ENCODE measurements at regions not wholly inside any gene's neighbourhood (a gene's known extent, or its start where the extent isn't known, plus 50 kb on each side); places are given as distances from the start of the nearest gene placed in this dataset.

DNA sequence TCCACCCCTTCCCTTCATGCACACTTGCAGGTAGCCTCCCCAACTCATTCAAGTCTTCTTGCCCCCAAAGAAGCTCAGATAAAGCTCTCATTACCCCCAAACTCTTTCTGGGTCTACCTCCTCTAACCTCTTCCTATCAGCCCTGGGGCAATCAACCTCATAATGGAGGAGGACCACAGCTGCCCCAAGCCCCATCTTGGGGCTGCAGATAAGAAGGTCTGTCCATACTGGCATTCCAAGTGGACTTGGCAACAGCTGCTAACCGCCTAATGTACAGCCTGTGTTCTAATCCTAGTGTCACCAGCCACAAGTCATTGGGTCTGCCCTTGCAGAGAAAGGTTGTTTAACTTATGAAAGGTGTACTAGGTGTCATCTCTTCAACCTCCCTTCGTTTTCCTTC lies 107.4 kb upstream of the ADGRF1 start:
- no peak for DNase-seq

DNA sequence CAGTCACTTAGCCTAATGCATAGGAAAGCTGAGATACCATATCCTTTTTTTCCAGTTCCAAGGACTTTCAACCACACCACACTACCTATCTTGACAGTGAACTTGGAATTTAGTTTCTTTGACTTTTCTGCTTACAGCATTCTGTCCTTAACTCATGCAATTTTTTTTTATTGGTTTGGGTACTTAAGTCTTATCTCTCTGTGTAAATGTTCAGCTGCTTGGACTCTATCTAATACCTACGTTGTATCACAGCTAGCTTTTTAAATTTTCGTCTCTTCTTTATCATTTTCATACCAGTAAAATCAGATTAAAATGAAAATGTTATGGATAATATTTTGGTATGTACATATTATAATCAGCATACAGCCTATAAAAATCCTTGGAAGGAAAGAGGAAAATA lies 106.9 kb upstream of the ADGRF1 start:
- DNase-seq, result no peak

DNA sequence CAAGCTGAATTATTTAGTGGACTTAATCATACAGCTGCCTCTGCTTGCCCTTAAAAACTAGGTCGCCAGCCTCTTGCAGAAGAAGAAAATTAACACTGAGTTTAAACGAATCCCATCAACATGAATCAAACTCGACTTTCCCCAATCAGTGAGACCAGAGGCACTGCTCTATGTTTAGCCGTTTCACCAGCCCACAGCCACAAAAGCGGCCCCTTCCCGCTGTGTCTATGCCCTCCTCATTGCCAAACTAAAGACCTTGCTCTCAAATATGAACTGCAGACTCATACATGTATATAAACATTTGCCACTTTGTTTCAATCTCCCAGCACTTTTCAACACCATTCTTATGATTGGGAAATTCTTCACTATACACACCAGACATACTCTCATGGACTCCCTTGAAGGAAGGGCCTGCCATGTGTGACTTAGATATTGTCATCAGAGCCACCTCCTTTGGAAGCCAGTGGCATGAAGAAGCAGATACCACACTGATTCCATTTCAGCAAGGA lies 105.8 kb upstream of the ADGRF1 start:
- DNase-seq, result no peak

DNA sequence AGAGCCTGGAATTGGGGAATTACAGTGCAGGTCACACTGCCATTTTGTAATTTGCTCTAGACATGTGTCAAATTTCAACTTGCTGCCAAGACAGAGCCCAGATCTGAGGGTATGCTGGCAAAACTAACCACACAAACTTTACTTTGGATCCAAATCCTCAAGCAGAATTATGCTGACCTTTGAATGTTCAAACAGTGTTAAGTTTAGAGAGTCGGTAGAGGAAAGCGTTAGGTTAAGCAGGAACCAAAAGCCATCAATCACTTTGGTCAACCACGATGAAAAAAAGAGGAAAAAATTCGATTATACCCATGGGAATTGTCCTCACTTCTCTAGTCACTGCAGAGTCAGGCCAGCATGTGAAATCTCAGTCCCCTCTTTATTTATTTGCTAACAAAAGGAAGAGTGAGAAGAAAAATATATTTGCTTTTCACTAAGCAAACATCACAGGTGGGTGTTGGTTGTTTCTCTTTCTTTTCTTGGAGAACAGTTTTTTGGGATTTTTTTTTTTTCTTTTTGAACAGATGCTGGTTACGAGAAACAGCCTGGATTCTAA lies 105.1 kb upstream of the ADGRF1 start:
- DNase-seq, result no peak

DNA sequence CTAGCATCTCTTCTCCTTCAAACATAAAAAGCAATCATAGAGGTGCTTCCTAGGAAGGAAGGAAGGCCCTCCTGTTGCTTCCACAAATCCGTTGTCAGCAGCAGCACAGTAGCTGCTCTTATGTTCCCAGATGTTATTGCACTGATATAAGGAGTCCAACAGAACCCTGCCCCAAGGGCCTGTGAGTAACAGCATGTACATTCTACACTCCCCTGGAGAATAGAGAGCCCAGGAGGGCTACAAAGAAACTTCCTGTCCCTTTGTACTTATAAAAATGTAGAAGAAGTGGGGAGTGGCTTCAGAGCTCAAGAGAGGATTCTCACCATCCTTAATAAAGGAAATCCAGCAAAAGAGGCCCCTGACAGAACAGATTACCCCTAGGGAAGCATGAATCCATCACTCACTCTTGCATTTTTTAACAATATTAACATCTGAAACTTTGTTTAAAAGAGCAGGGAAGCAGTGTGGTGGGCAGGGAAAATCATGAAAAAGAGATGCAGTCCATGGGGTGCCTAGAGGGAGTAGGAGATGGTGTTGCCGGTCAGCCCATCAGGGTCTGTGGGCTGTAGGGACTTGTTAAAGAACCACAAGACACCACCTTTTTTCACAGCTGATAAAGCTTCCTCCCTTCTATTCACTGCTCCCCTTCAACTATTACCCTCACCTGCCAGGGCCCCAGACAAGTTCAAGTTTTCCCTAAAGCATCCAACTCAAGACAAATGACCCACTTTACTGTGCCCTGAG lies 104.5 kb upstream of the ADGRF1 start:
- DNase-seq, result no peak

DNA sequence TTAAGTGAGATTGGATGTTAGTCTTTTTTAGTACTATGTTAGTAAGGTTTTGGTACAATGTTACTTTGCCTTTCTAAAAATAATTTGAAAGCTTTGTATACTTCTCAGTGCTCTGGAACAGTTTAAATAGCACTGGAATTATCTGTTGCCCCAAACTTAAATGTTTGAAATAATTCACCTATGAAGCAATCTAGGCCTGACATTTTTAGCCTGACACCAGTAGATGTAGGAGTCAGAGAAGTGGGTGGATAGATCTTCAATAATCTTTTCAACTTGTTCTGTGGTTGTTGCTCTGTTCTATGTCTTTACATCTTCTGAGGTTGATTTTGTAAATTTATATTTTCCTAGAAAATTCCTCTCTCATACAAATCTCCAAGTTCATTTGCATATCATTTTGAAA lies 103.1 kb upstream of the ADGRF1 start:
- no peak for DNase-seq

DNA sequence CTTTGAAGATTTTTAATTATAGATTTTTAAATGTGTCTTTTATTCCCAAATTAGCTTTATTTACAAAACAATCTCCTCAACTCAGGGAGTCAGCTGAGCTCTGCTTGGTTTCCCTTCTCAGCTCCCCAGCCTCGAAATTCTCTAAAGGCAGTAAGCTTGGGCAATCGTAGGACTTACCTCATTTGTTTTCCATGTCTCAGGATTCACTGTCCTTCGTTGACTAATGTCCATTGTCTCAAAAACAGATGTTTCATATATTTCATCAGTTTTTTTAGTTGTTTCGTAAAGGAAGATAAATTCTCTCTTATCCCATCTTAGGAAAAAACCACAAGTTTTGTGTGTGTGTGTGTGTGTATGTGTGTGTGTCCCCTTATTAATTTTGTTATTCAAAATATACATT lies 102.2 kb upstream of the ADGRF1 start:
- DNase-seq, result no peak

DNA sequence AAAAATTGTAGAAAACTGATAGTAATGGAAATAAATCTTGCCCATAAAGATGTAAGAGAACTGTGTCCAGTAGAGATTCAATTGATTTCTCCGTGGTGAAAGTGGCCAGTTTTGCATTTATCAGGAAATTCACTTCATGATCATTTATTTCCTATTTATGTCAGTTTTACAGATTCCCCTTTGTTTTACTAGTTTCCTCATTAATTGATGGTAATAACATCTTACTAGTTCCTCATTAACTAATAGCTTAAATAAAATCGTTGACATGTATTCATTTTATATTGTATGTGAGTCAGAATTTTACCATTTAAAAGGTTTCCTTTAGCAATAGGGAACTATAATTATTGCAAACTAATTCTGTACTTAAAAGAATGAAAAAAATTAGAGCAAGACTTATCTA lies 99.8 kb upstream of the ADGRF1 start:
- DNase-seq, result no peak

DNA sequence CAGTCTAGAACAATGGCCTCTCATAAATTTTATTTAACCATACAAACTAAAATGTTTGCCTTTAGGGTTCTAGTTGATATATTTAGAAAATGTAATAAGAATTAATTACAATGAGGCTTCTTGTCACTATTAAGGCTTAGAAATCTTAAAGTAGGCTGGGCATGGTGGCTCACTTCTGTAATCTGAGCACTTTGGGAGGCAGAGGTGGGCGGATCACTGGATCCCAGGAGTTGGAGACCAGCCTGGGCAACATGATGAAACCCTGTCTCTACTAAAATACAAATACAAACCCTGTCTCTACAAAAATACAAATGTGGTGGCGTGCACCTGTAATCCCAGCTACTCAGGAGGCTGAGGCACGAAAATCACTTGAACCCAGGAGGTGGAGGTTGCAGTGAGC lies 99.0 kb upstream of the ADGRF1 start:
- no peak for DNase-seq

DNA sequence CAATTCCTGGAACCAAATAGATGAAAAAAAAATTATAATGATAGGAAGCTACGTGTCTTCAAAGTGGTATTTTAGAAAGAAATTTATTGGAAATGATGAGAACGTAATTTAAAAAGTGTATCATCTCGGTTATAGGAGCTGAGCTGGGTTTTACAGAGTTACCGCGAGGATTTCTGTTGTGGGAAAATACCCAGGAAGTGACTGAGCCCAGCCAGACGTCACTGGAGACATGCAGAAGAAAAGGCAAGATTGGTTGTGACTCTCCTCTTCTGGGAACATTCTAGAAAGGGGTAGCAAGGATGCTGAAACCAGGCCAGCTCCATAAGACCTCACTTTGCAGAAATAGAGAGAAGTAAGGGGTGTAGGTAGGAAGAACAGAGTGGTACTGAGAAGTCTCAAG lies 95.9 kb upstream of the ADGRF1 start:
- no peak for DNase-seq

DNA sequence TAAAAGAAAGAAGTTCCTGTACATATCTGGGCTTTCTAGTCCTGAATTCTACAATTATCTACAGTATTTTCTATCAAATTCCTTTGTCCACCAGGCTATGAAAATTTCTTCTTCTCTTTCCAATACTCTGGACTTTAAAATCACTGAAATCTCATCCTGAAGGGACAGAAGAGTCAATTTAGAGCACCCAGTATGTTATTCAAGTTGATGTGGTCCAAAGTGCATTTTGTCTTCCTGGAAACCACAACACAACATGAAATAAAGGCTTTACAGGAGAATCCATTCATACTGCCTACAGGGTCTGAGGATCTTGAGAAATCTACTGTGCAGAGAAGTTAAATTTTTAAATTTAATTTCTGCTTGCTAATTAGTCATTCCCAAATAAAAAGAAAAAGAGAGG lies 94.9 kb upstream of the ADGRF1 start:
- DNase-seq, result no peak

DNA sequence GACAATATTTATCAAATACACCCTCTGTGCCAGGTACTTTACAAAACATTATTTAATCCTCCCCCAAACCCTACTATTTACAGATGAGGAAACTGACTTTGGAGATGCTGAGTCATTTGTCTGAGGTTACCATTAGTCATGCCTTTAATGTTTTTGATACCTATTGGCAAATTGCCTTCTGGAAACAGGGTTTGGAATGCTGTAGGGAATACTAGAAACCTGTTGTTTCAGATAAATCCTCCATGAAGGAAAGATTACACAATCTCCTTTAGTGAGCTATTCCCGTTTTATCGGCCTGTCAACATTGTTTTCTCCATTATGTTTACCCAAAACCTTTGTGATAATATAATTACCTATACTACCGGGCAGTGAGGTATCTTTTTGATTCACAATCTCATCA lies 93.6 kb upstream of the ADGRF1 start:
- no peak for DNase-seq

DNA sequence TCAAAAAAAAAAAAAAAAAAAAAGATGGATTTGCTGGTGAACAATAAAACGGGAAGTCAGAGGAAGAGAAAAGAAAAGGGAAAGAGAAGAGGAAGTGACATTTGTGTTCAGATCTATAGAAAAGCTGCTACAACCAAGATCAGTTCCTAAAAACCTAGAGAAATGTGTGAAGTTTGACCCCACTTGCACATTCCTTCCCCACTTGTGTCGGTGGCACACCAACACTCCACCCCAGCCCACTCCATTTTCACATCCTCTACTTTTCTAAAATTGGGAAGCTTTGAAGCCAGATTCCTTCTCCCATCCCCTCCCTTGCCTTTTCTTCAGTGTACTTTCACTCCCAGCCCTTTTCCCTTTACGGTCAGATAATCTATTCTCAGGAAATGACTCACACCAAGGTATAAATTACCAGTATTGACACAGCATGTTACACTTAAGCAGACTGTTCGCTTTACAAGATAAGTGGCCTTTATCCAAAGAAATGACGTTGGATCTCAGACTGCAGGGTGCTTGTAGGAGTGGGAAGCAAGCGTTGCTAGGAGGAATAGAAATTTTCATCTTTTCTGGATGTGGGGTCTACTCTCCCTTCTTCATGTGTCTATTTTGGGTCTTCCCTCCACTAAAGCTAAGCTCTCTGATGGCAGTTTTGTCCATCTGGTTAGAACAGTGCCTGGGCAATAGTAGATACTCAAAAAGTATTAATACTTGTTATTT lies 92.5 kb upstream of the ADGRF1 start:
- no peak for DNase-seq

DNA sequence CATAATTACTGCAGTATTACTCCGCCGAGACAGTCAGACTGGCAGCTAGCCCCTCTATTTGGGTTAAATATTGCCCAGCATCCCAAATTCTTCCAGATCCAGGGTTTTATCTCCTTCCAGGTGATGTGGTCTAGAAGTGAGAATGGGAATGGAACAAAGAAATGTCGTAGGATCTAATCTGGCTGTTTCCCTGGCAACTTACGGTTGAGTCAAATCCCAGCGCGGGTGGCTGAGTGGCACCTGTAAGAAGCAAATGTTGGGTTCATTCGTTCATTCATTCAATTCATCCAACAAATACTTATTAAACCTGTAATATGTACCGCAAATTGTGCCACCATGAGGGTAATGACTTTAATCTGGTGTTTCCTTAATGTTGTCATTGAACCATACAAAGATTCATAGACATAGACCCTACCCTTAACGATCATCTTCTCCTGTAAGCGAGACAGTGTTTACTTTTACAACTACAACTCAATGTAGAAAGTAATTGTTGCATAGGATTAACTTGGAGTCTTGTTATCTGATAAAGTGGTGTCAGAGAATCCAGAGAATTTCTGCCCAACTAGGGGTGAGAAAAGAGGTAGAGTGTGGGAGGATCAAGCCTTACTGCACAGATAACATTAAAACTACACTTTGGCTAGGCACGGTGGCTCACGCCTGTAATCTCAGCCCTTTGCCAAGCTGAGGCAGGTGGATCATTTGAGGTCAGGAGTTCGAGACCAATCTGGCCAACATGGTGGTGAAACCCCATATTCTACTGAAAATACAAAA lies 91.3 kb upstream of the ADGRF1 start:
- DNase-seq, result no peak

DNA sequence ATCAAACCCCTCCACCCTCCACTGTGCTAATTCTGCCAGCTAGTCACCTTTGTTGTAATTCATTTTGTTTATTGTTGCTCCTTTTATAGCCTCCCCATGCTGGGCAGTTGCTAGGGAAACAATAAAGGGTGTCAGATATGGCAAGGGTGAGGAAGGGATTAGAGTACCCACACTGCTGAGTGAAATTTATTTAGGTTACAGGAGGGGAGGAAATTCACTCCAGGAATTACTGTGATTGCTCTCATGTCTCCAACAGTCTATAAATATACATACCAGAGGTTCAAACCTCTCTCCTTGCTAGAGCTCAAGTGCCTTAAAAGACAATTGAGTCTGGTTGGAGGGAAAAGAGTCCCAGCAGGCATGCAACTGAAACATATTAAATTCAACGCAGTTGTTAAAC lies 90.6 kb upstream of the ADGRF1 start:
- no peak for DNase-seq

DNA sequence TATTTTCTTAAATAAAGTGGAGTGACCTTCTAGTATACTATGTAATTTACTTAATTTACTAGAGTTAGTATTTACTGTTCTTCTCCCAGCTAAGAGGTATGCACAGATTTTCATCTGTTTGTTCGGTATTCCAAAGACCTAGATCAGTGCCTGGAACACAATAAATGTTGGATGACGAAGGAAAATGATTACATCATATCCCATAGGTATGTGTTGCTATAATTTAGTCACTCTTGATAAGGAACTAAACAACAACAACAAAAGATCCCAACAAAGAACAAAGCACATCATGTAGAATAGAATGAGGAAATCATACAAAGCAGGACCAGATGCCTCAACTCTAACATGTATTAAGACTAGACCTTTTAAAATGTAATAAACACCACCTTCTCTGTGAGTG lies 89.6 kb upstream of the ADGRF1 start:
- DNase-seq, result no peak

DNA sequence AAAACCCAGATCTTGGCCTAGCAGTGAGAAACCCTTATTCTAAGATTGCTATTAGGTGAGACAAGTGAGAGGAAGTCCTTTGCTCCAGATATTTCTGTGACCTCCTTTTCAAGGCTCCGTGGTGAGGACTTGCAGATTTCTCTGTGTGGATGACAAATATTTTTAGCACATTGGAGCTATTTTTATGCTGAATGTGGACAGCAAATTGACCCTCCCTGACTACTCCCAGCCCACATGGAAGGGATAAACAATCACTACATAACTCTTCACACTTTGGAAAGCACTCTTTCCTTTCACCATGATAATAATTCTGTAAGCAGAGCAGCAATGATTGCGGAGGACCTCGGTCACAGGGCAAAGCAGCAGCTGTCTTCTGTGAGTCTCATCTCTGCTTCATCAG lies 88.0 kb upstream of the ADGRF1 start:
- DNase-seq, result no peak

DNA sequence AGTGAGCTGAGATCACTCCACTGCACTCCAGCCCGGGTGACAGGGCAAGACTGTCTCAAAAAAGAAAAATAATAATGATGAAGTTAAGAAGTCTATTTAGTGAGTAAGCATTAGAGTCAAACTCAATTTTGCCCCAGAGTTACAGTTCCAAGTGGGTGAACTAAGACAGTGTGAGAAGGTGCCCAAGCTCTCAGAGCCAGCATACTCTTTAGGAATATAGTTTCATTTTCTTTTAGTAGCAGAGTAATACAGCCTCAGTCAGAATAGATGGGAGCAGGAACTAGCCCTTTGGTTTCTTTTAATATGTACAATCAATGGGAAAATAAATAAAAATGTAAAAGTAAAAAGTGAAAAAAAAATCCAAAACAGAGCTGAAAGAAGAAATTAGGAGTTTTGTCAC lies 87.0 kb upstream of the ADGRF1 start:
- no peak for DNase-seq

DNA sequence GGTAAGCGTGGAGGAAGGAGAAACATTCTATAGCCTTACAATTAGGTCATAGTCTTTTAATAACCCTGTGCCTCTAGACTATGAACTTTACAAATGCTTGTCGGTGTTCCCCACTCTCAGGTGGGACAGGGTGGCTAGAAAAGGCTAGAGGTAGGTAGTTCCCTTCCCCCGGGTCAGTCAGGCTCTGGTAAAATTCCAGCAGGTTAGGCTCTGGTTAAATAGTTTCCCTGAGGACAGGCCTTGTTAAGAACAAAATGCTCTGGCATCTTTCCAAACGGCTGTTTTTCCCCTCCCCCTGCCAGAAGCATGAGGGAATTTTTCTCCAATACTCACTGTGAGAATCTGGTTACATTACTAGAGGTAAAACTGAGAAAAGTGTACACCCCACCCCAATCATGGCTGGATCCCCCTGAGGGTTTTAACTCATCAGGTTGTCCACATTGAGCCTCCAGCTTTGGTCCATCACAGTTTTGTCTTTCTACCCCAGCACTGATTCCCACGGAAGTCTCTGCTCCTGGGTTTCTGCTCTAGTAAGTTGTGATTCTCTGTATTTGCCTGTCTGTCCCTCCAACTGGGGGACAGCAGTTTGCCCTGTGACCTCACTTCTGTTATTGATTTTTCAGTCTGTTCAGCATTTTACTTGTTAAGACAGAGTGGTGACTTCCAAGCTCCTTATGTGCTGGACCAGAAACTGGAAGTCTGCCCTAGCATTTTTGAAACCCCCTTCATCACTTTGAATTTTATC lies 84.7 kb upstream of the ADGRF1 start:
- no peak for DNase-seq

DNA sequence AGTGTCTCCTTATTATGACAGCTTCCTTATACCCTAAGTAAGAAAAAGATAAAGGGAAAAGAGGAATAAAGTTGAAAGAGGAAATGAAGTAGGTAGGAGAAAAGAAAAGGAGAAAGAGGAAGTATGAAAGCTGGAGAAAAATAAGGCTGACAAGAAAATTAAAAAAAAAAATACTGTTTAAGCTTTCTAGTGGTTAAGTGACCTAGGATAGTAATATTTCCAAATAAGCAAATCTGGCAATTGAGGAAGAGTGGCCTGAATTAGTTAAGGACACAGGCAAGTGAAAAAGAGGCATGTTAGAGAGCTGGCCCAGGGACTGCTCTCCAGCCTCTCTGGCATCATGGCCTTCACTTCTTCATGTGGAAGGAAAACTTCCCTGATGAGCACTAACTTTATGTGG lies 76.5 kb upstream of the ADGRF1 start:
- no peak for DNase-seq

DNA sequence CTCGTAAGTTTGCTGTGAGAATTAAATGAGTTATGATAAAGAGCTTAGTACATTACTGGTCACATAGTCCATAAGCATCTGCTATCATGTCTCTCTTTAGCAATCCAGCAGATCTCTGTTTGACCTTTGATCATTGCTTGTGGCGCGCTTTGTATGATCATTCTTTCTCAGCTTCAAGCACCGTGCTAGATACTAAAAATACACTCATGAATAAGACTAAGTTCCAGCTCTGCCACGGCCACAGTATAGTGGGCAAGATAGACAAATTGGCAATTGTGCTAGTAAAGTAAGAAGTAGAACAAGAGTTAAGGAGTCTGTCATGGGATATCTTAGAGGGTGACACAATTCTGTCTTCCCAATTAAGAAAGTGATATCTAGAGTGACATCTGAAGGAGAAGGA lies 75.2 kb upstream of the ADGRF1 start:
- DNase-seq, result no peak

DNA sequence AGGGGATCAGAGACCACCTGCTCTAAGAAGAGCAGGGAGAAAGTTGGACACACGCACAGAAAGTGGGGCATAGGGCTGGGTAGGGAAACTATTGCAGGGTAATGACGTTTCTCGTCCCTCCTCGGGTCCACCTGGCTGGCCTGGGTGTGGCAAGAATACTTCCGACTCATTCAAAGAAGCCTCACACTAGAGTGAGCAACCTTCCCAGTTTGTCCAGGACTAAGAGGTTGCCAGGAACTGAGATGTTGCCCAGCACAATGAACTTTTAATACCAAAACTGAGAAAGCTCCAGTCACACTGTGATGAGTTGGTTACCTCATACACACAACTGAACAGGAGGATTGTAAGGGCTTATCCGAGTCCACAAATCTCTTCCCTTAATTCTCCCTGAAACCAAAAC lies 74.5 kb upstream of the ADGRF1 start:
- DNase-seq, result no peak

DNA sequence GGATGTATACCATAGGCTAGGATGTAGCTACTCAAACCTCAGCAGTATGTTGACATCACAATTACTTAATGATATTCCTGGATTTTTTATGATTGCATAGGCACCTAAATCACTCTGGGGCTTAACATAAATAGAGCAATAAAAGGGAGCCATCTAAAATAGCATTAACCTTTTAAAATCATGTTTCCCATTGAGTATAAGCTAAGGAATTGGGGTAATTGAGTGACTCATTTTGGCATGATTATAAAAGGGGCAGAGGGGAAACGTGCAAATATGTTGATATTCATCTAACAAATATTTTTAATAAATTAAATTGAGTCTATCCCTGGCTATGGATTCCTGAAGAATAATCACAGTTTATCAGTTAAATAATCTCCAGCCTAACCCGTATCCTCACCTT lies 74.0 kb upstream of the ADGRF1 start:
- no peak for DNase-seq
